HepG2 (cell line): ENCODE measurements at regions not wholly inside any gene's neighbourhood (a gene's known extent, or its start where the extent isn't known, plus 50 kb on each side); places are given as distances from the start of the nearest gene placed in this dataset.

Source experiments
- ATAC-seq: fragments of 200-7000 bp; cut with Tn5 transposase; 3 replicates; pipeline ENCODE4 v1.9.1; 2020; ENCODE audit warnings: mild to moderate bottlenecking, moderate library complexity
- BruUV-seq: library from RNA; stranded (reverse); fragments of 400-500 nt; replicated peaks from 2 replicates; lab custom pipeline; 2021; lab: Mats Ljungman, UMichigan
- CTCF ChIA-PET: fragments of 300-600 bp; formaldehyde crosslinking; extraction: SDS; loops from one replicate; lab custom pipeline; 2021; ENCODE audit warnings: low total read pairs, inconsistent platforms, low intra/inter-chr PET ratio; lab: Yijun Ruan, JAX
- POLR2A ChIA-PET: fragments of 350-600 bp; sonication (Branson Sonifier 250); formaldehyde crosslinking; loops from one replicate; lab custom pipeline; 2020; ENCODE audit warnings: antibody characterized with exemption, inconsistent platforms; lab: Yijun Ruan, JAX
- DNase-seq: peaks from one replicate; pipeline ENCODE4 v3.0.0-alpha.2; 2015; ENCODE audit warnings: low spot score
- FAIRE-seq: peaks from 3 replicates; lab custom pipeline; 2011; peaks lifted over from hg19 to GRCh38; lab: Jason Lieb, UNC
- H2AFZ ChIP-seq: one replicate; pipeline ENCODE4 v1.6.1; 2011; ENCODE audit warnings: low read length, inconsistent platforms
- H3K27ac ChIP-seq: fragments of 300-600 bp; 3 replicates; pipeline ENCODE4 v1.8.0; 2011; ENCODE audit warnings: mixed run types, mild to moderate bottlenecking, mixed read lengths, low read length, inconsistent platforms; ENCODE audit not compliant: insufficient read depth; ENCODE audit errors: extremely low read length
- H3K27me3 ChIP-seq, 2 experiments: fragments of 200-600 bp in 1 of 2; 2 replicates in 1 of 2; 3 replicates in 1 of 2; pipeline versions ENCODE4 v1.6.0 to v1.8.0; 2011; ENCODE audit warnings: low read length in 2 of 2, mild to moderate bottlenecking in 2 of 2, moderate library complexity in 2 of 2, inconsistent platforms in 1 of 2; ENCODE audit not compliant: insufficient read depth in 2 of 2, control insufficient read depth in 1 of 2
- H3K36me3 ChIP-seq, 2 experiments: fragments of 200-600 bp in 1 of 2; replicated peaks in 1 of 2; 2 replicates in 1 of 2; 3 replicates in 1 of 2; pipeline versions ENCODE4 v1.5.1 to v1.8.0; 2011; ENCODE audit warnings: low read length in 2 of 2, inconsistent platforms in 1 of 2; ENCODE audit not compliant: insufficient read depth in 2 of 2, control insufficient read depth in 1 of 2
- H3K4me1 ChIP-seq: 2 replicates; pipeline ENCODE4 v1.5.1; 2012; ENCODE audit warnings: low read length, inconsistent platforms; ENCODE audit not compliant: insufficient read depth
- H3K4me2 ChIP-seq: 2 replicates; pipeline ENCODE4 v1.6.0; 2011; ENCODE audit warnings: low read depth, low read length, inconsistent platforms
- H3K4me3 ChIP-seq, 3 experiments: fragments of 200-600 bp in 1 of 3; sonication (generic), shearing (Covaris generic) in 1 of 3; replicated peaks in 1 of 3; 2 replicates each; pipeline ENCODE4 v1.5.1; 2011 to 2016; ENCODE audit warnings: low read length in 3 of 3, inconsistent platforms in 2 of 3, low read depth in 2 of 3, mild to moderate bottlenecking in 2 of 3, control low read depth in 1 of 3, mixed read lengths in 1 of 3; ENCODE audit not compliant: insufficient read depth in 1 of 3
- H3K79me2 ChIP-seq: one replicate; pipeline ENCODE4 v1.6.1; 2011; ENCODE audit warnings: low read length, inconsistent platforms; ENCODE audit not compliant: insufficient read depth
- H3K9ac ChIP-seq: 2 replicates; pipeline ENCODE4 v1.6.0; 2011; ENCODE audit warnings: mild to moderate bottlenecking, low read depth, low read length, inconsistent platforms; ENCODE audit not compliant: insufficient read depth
- H3K9me3 ChIP-seq: 2 replicates; pipeline ENCODE4 v1.5.1; 2012; ENCODE audit warnings: mild to moderate bottlenecking, low read length
- H4K20me1 ChIP-seq: 2 replicates; pipeline ENCODE4 v1.6.0; 2011; ENCODE audit warnings: inconsistent platforms, mild to moderate bottlenecking, low read length, moderate library complexity; ENCODE audit not compliant: insufficient read depth
- ARID2 ChIP-seq: sonication (generic); formaldehyde crosslinking; IDR thresholded peaks from 2 replicates; pipeline ENCODE4 v1.8.1; 2022; ENCODE audit warnings: mild to moderate bottlenecking, missing genetic modification reagents, borderline replicate concordance
- CHD4 ChIP-seq: fragments of 200-600 bp; sonication (generic); IDR thresholded peaks from 2 replicates; pipeline ENCODE4 v1.7.0; 2017; ENCODE audit warnings: mild to moderate bottlenecking, low read length, borderline replicate concordance
- PHF20 ChIP-seq: sonication (generic); formaldehyde crosslinking; IDR thresholded peaks from 2 replicates; pipeline ENCODE4 v1.5.0; 2020; ENCODE audit warnings: mild to moderate bottlenecking, missing genetic modification reagents
- SRSF4 ChIP-seq: fragments of 200-400 bp; formaldehyde crosslinking; IDR thresholded peaks from one replicate; pipeline ENCODE4 v1.6.1; 2018; ENCODE audit warnings: mild to moderate bottlenecking, low read depth, low read length, moderate library complexity; ENCODE audit not compliant: poor library complexity, severe bottlenecking
- ZNF205 ChIP-seq: IDR thresholded peaks from 2 replicates; pipeline ENCODE4 v1.6.1; 2018; ENCODE audit warnings: missing biosample characterization, missing genetic modification reagents
- ZNF543 ChIP-seq: sonication (generic); formaldehyde crosslinking; IDR thresholded peaks from 2 replicates; pipeline ENCODE4 v1.4.0; 2020; ENCODE audit warnings: mild to moderate bottlenecking, missing genetic modification reagents
- ZNF713 ChIP-seq: sonication (generic); formaldehyde crosslinking; IDR thresholded peaks from 2 replicates; pipeline ENCODE4 v1.4.0; 2020; ENCODE audit warnings: mild to moderate bottlenecking, missing genetic modification reagents
- ZNF746 ChIP-seq: sonication (generic); formaldehyde crosslinking; IDR thresholded peaks from 2 replicates; pipeline ENCODE4 v1.8.0; 2022; ENCODE audit warnings: mild to moderate bottlenecking, missing genetic modification reagents
- ZNF816 ChIP-seq: sonication (generic); formaldehyde crosslinking; IDR thresholded peaks from 2 replicates; pipeline ENCODE4 v1.8.0; 2022; ENCODE audit warnings: missing genetic modification reagents, mild to moderate bottlenecking, borderline replicate concordance
- whole genome bisulfite sequencing: methylation state at CpG from one replicate; pipeline ENCODE4 v1.1.6; 2017; ENCODE audit warnings: low lambda C conversion rate; 5-methylcytosine and 5-hydroxymethylcytosine counted together
- in situ Hi-C: cut with HindIII; loops from 2 replicates; pipeline ENCODE4 v1.10.0; 2017; ENCODE audit warnings: low pct_unique_long_range_greater_than_20kb; ENCODE audit not compliant: extremely low pct_ligation_motif_present
- intact Hi-C: fragments of 100-400 bp; cut with micrococcal nuclease; formaldehyde crosslinking; loops from one replicate; pipeline ENCODE4 v1.10.0; 2022; ENCODE audit not compliant: unreplicated experiment
- TF ChIP-seq, protein P1 (sequence below): sonication (generic); formaldehyde crosslinking; IDR thresholded peaks from 2 replicates; pipeline ENCODE4 v1.4.0; 2020; ENCODE audit warnings: low read depth, mild to moderate bottlenecking, missing genetic modification reagents
- TF ChIP-seq, protein P2 (sequence below): IDR thresholded peaks from 2 replicates; pipeline ENCODE4 v1.6.1; 2018; ENCODE audit warnings: missing genetic modification reagents
- TF ChIP-seq, protein P3 (sequence below): sonication (generic); formaldehyde crosslinking; IDR thresholded peaks from 2 replicates; pipeline ENCODE4 v1.4.0; 2020; ENCODE audit warnings: missing genetic modification reagents, mild to moderate bottlenecking, borderline replicate concordance
- TF ChIP-seq, protein P4 (sequence below): IDR thresholded peaks from 2 replicates; pipeline ENCODE4 v1.6.1; 2016; ENCODE audit warnings: missing genetic modification reagents, missing compliant biosample characterization
- TF ChIP-seq, protein P5 (sequence below): sonication (generic); formaldehyde crosslinking; IDR thresholded peaks from 2 replicates; pipeline ENCODE4 v1.4.0; 2020; ENCODE audit warnings: missing genetic modification reagents

DNA sequence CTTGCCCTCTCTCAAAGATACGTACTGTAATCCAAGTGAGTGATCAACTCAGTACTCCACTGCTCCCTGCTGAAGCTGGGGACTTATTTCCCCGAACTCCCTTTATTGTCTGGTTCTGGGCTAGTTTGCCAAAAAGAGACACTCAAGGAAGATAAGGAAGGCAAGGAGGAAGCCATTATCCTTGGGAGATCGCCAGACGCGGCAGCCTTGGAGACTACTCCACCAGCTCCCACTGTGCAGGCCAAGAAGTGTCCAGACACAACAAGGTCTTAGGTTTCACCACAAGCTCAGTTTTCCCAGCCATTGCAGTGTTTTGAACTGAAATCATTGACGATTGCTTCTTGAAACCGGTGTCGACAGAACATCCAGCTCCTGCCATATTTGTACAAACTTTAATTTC is 439.6 kb upstream of the UBE2E3 start:
- FAIRE-seq: no peak
- no peak overlapping the region for H2AFZ ChIP-seq
- POLR2A ChIA-PET: no interaction called here
- in situ Hi-C loops: no loop called here
- CTCF ChIA-PET: no interaction called here
- H3K4me3 ChIP-seq: no peak overlapping the region
- H3K4me1 ChIP-seq: no peaks in the 10 kb centered on the region
- H3K36me3 ChIP-seq: no peaks in the 10 kb centered on the region
- no peak for DNase-seq
- H3K27me3 ChIP-seq: no peaks in the 10 kb centered on the region; a peak in 1 of 5 replicates
- H3K9ac ChIP-seq: no peak overlapping the region
- H3K79me2 ChIP-seq: no peaks in the 10 kb centered on the region
- 49% methylated on average over 8 of the region's 8 CpGs for WGBS
- TF ChIP-seq, protein P1, sequence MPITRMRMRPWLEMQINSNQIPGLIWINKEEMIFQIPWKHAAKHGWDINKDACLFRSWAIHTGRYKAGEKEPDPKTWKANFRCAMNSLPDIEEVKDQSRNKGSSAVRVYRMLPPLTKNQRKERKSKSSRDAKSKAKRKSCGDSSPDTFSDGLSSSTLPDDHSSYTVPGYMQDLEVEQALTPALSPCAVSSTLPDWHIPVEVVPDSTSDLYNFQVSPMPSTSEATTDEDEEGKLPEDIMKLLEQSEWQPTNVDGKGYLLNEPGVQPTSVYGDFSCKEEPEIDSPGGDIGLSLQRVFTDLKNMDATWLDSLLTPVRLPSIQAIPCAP (CRISPR knock-in tag): no peak
- TF ChIP-seq ZNF205 (CRISPR knock-in tag) (no peak), ZNF816 (CRISPR knock-in tag) (no peak), ZNF543 (CRISPR knock-in tag) (no peak)
- TF ChIP-seq, all 625 proteins: peak for 0
- Histone ChIP-seq H3K9me3 (no peaks in the 10 kb centered on the region), H3K27ac (no peak overlapping the region), H3K4me2 (no peak overlapping the region), H4K20me1 (no peaks in the 10 kb centered on the region)
- no peak for ATAC-seq
- intact Hi-C loops: no loop called here
- no TSS peak for BruUV-seq

DNA sequence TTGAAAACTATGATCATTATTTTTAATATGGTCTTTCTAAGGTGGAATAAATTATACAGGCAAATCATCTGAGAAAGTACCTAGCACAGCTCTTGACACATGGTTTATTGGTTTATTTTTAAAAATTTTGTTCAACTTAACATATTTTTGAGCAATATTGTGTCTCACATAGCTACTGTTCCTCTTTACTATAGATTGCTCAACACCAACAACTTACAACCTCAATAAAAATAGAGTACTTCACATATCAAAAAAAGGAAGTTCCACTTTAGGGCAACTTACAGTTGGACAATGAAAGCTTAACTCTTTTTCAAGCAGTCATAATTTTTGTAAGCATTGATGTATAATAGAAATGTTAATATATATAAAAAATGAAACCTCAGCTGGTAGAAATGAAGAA is 440.9 kb upstream of the UBE2E3 start:
- no peak overlapping the region for H2AFZ ChIP-seq
- no peak overlapping the region for H3K9ac ChIP-seq
- DNase-seq (no peak), ATAC-seq (no peak), FAIRE-seq (no peak)
- H3K4me3 ChIP-seq: no peak overlapping the region
- BruUV-seq: no TSS peak
- H3K27me3 ChIP-seq: no peaks in the 10 kb centered on the region; a peak in 1 of 5 replicates
- no peaks in the 10 kb centered on the region for H3K4me1 ChIP-seq
- no peaks in the 10 kb centered on the region for H4K20me1 ChIP-seq
- ChIA-PET POLR2A (no interaction called here), CTCF (no interaction called here)
- H3K79me2 ChIP-seq: no peaks in the 10 kb centered on the region
- no peaks in the 10 kb centered on the region for H3K9me3 ChIP-seq
- in situ Hi-C loops (no loop called here), intact Hi-C loops (no loop called here)
- no peaks in the 10 kb centered on the region for H3K36me3 ChIP-seq
- H3K27ac ChIP-seq: no peak overlapping the region
- no peak overlapping the region for H3K4me2 ChIP-seq
- TF ChIP-seq, protein P2, sequence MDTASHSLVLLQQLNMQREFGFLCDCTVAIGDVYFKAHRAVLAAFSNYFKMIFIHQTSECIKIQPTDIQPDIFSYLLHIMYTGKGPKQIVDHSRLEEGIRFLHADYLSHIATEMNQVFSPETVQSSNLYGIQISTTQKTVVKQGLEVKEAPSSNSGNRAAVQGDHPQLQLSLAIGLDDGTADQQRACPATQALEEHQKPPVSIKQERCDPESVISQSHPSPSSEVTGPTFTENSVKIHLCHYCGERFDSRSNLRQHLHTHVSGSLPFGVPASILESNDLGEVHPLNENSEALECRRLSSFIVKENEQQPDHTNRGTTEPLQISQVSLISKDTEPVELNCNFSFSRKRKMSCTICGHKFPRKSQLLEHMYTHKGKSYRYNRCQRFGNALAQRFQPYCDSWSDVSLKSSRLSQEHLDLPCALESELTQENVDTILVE: no peak
- TF ChIP-seq ZNF713 (CRISPR knock-in tag) (no peak), SRSF4 (no peak), CHD4 (no peak), ARID2 (no peak), PHF20 (CRISPR knock-in tag) (no peak), ZNF746 (no peak)
- TF ChIP-seq, protein P3, sequence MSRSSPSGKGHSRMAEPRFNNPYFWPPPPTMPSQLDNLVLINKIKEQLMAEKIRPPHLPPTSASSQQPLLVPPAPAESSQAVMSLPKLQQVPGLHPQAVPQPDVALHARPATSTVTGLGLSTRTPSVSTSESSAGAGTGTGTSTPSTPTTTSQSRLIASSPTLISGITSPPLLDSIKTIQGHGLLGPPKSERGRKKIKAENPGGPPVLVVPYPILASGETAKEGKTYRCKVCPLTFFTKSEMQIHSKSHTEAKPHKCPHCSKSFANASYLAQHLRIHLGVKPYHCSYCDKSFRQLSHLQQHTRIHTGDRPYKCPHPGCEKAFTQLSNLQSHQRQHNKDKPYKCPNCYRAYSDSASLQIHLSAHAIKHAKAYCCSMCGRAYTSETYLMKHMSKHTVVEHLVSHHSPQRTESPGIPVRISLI (CRISPR knock-in tag): no peak
- TF ChIP-seq, protein P4, sequence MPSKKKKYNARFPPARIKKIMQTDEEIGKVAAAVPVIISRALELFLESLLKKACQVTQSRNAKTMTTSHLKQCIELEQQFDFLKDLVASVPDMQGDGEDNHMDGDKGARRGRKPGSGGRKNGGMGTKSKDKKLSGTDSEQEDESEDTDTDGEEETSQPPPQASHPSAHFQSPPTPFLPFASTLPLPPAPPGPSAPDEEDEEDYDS (CRISPR knock-in tag): no peak
- TF ChIP-seq, protein P5, sequence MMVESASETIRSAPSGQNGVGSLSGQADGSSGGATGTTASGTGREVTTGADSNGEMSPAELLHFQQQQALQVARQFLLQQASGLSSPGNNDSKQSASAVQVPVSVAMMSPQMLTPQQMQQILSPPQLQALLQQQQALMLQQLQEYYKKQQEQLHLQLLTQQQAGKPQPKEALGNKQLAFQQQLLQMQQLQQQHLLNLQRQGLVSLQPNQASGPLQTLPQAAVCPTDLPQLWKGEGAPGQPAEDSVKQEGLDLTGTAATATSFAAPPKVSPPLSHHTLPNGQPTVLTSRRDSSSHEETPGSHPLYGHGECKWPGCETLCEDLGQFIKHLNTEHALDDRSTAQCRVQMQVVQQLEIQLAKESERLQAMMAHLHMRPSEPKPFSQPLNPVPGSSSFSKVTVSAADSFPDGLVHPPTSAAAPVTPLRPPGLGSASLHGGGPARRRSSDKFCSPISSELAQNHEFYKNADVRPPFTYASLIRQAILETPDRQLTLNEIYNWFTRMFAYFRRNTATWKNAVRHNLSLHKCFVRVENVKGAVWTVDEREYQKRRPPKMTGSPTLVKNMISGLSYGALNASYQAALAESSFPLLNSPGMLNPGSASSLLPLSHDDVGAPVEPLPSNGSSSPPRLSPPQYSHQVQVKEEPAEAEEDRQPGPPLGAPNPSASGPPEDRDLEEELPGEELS (CRISPR knock-in tag): no peak
